ENCODE measurements at regions not wholly inside any gene's neighbourhood (a gene's known extent, or its start where the extent isn't known, plus 50 kb on each side); places are given as distances from the start of the nearest gene placed in this dataset.
"Not testable (repeated sequence)": the region's sequence is repeated elsewhere in the genome, so short reads cannot be mapped to it uniquely, and the experiment has no call there.

DNA sequence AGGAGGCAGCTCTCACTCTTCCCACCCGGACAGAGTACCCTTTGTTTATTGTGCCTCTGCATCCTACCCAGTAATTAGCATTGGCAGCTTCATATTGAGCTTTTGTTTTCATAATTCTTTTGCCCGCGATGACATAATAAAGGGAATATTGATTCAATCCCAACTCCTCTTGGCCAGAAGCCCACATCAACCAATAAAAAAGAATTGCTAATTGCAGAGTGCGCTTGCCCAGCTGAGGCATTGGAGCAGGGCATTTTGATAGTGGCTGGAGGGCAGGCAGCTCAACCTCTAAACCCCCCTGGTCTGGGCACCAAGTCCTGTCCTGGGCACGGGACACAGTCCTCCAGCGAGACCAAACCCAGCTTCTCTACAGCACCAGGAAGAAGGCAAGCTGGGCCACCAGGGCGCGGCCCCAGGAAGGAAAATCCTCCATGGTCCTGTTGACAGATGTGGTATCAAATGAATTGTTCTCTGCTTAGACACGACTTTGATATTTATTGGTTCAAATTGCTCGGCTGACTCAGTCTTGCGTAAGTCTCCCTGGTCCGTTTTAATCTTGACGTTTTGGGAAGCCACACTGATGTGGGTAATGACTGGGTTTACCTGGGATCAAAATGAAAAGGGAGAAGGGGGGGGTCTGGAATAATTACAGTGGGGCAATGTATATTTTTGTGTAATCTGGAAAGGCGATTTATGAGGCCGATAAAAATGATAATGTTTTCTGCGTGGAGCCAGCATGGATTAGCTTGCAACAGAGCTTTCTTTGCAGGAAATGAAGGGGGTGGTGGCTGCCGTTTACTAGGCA, 220.7 kb upstream of the MSX2 start:
- Mint-ChIP-seq H3K36me3 (ENCODE audit: low read depth) (peaks cover 2% of the 10 kb centered on the region), H3K27me3 (ENCODE audit: low read depth) (peaks cover 10% of the 10 kb centered on the region), H3K27ac (ENCODE audit: unreplicated experiment) (no peak overlapping the region), H3K4me1 (no peaks in the 10 kb centered on the region), H3K4me3 (no peak overlapping the region), H3K9me3 (peaks cover 9% of the 10 kb centered on the region)
- no peak for DNase-seq (ENCODE audit: low read depth, low spot score)
- TF ChIP-seq, protein P1, sequence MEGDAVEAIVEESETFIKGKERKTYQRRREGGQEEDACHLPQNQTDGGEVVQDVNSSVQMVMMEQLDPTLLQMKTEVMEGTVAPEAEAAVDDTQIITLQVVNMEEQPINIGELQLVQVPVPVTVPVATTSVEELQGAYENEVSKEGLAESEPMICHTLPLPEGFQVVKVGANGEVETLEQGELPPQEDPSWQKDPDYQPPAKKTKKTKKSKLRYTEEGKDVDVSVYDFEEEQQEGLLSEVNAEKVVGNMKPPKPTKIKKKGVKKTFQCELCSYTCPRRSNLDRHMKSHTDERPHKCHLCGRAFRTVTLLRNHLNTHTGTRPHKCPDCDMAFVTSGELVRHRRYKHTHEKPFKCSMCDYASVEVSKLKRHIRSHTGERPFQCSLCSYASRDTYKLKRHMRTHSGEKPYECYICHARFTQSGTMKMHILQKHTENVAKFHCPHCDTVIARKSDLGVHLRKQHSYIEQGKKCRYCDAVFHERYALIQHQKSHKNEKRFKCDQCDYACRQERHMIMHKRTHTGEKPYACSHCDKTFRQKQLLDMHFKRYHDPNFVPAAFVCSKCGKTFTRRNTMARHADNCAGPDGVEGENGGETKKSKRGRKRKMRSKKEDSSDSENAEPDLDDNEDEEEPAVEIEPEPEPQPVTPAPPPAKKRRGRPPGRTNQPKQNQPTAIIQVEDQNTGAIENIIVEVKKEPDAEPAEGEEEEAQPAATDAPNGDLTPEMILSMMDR (conservative IDR thresholded peaks at IDR 0.05) = no peak

DNA sequence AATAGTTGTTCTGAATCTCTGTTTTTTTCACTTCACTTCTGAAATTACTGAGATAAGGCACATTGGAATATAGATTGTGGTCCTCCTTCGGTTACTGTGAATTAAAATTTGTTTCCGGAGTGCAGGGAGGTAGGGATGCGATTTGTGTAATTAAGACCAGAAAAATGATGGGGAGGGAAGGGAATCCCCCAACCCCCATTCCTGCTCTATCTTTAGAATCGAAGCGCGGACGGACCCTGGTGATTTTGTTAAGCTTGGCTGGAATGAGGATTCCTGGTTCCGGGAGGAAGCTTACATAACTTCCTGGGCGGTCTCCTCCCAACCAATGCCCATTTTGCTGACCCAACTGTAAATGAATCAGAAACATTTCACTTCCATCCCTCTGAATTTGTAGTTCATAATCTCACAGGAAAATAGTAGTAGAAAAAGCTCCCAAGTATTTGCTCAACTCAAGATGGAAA, 220.1 kb upstream of the MSX2 start:
- TF ChIP-seq, protein P1 (conservative IDR thresholded peaks at IDR 0.05) = no peak
- peaks cover 9% of the 10 kb centered on the region for H3K9me3 Mint-ChIP-seq
- no peak for DNase-seq (ENCODE audit: low read depth, low spot score)
- no peak overlapping the region for H3K27ac Mint-ChIP-seq (ENCODE audit: unreplicated experiment)
- H3K4me1 Mint-ChIP-seq = no peaks in the 10 kb centered on the region
- H3K36me3 Mint-ChIP-seq (ENCODE audit: low read depth) = peaks cover 2% of the 10 kb centered on the region
- H3K4me3 Mint-ChIP-seq = no peak overlapping the region
- H3K27me3 Mint-ChIP-seq (ENCODE audit: low read depth) = peaks cover 10% of the 10 kb centered on the region

DNA sequence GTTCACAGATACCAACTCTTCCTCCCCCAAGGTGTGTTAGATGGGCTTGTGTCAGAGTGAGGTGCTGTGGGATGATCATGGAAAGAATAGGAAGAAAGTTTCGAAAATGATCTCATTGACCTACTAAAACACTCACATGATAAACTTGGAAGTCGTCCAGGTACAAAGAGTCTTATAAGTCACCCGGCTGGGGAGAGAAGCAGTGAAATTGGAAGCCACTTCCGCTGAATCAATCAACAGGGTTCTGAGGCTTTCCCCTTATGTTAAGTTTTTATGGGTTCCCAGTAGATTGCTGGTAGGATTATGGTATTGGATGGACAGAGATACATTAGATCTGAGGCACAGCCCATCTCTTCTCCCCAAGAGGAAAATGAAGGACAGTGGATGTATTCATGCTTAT, 218.8 kb upstream of the MSX2 start:
- DNase-seq (ENCODE audit: low read depth, low spot score) = no peak
- TF ChIP-seq, protein P1 (conservative IDR thresholded peaks at IDR 0.05) = no peak
- Mint-ChIP-seq H3K36me3 (ENCODE audit: low read depth) (no peaks in the 10 kb centered on the region), H3K27ac (ENCODE audit: unreplicated experiment) (no peak overlapping the region), H3K27me3 (ENCODE audit: low read depth) (peaks cover 10% of the 10 kb centered on the region), H3K9me3 (peaks cover 2% of the 10 kb centered on the region), H3K4me3 (no peak overlapping the region), H3K4me1 (no peaks in the 10 kb centered on the region)

DNA sequence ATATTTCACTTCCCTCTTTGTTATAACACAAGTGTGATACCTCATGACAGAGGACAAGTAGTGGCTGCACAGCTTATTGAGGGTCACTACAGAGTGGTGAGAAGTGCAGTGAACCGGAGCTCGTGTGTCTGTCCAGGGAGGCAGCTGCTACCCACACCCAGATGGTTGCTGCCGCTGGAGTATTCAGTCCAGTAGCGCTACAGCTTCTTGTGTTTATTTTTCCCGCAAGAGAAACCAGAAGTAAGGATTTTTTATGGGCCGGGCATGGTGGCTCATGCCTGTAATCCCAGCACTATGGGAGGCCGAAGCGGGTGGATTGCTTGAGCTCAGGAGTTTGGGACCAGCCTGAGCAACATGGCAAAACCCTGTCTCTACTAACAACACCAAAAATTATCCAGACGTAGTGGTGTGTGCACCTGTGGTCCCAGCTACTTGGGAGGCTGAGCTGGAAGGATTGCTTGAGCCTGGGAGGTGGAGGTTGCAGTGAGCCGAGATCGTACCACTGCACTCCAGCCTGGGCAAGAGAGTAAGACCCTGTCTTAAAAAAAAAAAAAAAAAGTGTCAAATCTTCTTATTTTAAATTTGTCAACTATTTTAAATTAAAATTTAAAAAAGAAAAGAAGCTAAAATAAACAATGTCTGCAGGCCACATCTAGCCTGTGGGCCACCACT, 213.5 kb upstream of the MSX2 start:
- H3K4me3 Mint-ChIP-seq; DNase-seq (ENCODE audit: low read depth, low spot score); H3K27me3 Mint-ChIP-seq (ENCODE audit: low read depth); H3K9me3 Mint-ChIP-seq; H3K36me3 Mint-ChIP-seq (ENCODE audit: low read depth); H3K4me1 Mint-ChIP-seq; H3K27ac Mint-ChIP-seq (ENCODE audit: unreplicated experiment): not testable (repeated sequence)

DNA sequence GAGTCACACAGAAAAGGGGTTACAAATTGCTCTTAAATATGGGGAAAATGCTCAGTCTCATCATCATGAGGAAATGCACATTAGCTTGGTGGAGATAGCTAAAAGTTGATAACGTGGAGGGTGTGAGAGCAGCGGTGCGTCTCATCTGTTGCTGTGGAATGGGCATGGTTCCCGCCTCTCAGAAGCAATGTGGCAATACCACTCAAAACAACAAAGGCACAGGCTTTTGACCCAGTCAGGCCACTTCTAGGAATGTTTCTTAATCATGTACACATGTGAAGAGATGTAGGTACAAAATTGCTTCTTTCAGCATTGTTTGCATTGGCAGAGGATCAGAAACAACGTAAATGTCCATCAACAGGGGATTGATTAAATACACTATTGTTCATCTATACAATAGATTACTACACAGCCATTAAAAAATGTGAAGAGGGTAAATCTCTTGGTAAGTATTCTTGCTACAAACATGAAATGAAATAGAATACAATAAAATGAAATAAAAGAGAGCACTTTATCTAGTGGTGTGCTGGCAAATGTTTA, 212.6 kb upstream of the MSX2 start:
- Mint-ChIP-seq H3K4me1 (no peaks in the 10 kb centered on the region), H3K4me3 (no peak overlapping the region), H3K27ac (ENCODE audit: unreplicated experiment) (no peak overlapping the region), H3K9me3 (peaks cover 3% of the 10 kb centered on the region), H3K27me3 (ENCODE audit: low read depth) (peaks cover 4% of the 10 kb centered on the region), H3K36me3 (ENCODE audit: low read depth) (no peaks in the 10 kb centered on the region)
- DNase-seq (ENCODE audit: low read depth, low spot score) = no peak
- TF ChIP-seq, protein P1 (conservative IDR thresholded peaks at IDR 0.05) = no peak

DNA sequence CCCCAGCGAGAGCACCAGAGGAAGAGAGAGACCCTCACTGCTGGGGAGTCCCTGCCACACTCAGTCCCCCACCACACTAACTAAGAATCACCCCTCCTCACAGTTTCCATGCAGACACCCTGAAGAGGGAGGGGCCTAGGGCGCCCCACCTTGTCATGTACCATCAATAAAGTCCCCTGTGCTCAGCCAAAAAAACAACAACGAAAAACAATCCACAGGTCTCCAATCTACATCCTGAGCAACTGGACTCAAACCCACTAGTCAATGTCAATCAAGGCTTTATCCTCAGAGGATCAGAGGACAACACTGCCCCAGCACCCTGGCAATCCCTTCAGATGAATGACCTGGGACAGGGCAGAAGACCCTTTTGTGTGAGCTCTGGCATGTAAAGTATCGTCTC, 210.1 kb upstream of the MSX2 start:
- Mint-ChIP-seq H3K27ac (ENCODE audit: unreplicated experiment) (no peak overlapping the region), H3K4me3 (no peak overlapping the region), H3K9me3 (peaks cover 3% of the 10 kb centered on the region), H3K4me1 (no peaks in the 10 kb centered on the region), H3K27me3 (ENCODE audit: low read depth) (no peaks in the 10 kb centered on the region), H3K36me3 (ENCODE audit: low read depth) (no peaks in the 10 kb centered on the region)
- TF ChIP-seq, protein P1 (conservative IDR thresholded peaks at IDR 0.05) = no peak
- DNase-seq (ENCODE audit: low read depth, low spot score) = no peak
